ENCODE measurements at regions not wholly inside any gene's neighbourhood (a gene's known extent, or its start where the extent isn't known, plus 50 kb on each side); places are given as distances from the start of the nearest gene placed in this dataset.
"Not testable (repeated sequence)": the region's sequence is repeated elsewhere in the genome, so short reads cannot be mapped to it uniquely, and the experiment has no call there.

GRCh38 chr21:18819507-18819906 is 415.9 kb upstream of the TMPRSS15 start:
- no peak for DNase-seq (ENCODE audit: low read depth in 2 of 2)

- no peak for DNase-seq (ENCODE audit: low read depth in 2 of 2)
Observed at GRCh38 chr21:18826562-18826961, 423.0 kb upstream of the TMPRSS15 start.

GRCh38 chr21:18831942-18832676 is 428.5 kb upstream of the TMPRSS15 start:
- DNase-seq (ENCODE audit: low read depth in 2 of 2) = no peak

GRCh38 chr21:18832950-18833349 is 429.4 kb upstream of the TMPRSS15 start:
- no peak for DNase-seq (ENCODE audit: low read depth in 2 of 2)

- not testable (repeated sequence) for DNase-seq (ENCODE audit: low read depth in 2 of 2)
Observed at GRCh38 chr21:18834121-18834520, 430.5 kb upstream of the TMPRSS15 start.

- DNase-seq (ENCODE audit: low read depth in 2 of 2) = no peak
Observed at GRCh38 chr21:18840239-18840638, 436.7 kb upstream of the TMPRSS15 start.

- DNase-seq (ENCODE audit: low read depth in 2 of 2) = not testable (repeated sequence)
Observed at GRCh38 chr21:18857606-18858005, 454.0 kb upstream of the TMPRSS15 start.

GRCh38 chr21:18869104-18869503 is 465.5 kb upstream of the TMPRSS15 start:
- no peak for DNase-seq (ENCODE audit: low read depth in 2 of 2)

- DNase-seq (ENCODE audit: low read depth in 2 of 2) = no peak
Observed at GRCh38 chr21:18877917-18878316, 474.3 kb upstream of the TMPRSS15 start.

GRCh38 chr21:18887922-18888602 is 484.5 kb upstream of the TMPRSS15 start:
- no peak for DNase-seq (ENCODE audit: low read depth in 2 of 2)

GRCh38 chr21:18893406-18893805 is 489.8 kb upstream of the TMPRSS15 start:
- no peak for DNase-seq (ENCODE audit: low read depth in 2 of 2)

- no peak for DNase-seq (ENCODE audit: low read depth in 2 of 2)
Observed at GRCh38 chr21:18894387-18894786, 490.8 kb upstream of the TMPRSS15 start.

- DNase-seq (ENCODE audit: low read depth in 2 of 2) = no peak
Observed at GRCh38 chr21:18899261-18899660, 495.7 kb upstream of the TMPRSS15 start.

GRCh38 chr21:18902660-18903059 is 499.1 kb upstream of the TMPRSS15 start:
- DNase-seq (ENCODE audit: low read depth in 2 of 2) = no peak

GRCh38 chr21:18907076-18907475 is 503.5 kb upstream of the TMPRSS15 start:
- DNase-seq (ENCODE audit: low read depth in 2 of 2) = no peak

- no peak for DNase-seq (ENCODE audit: low read depth in 2 of 2)
Observed at GRCh38 chr21:18908641-18909040, 505.1 kb upstream of the TMPRSS15 start.

GRCh38 chr21:18913914-18914313 is 510.3 kb upstream of the TMPRSS15 start:
- no peak for DNase-seq (ENCODE audit: low read depth in 2 of 2)

GRCh38 chr21:18914570-18914969 is 511.0 kb upstream of the TMPRSS15 start:
- no peak for DNase-seq (ENCODE audit: low read depth in 2 of 2)

- DNase-seq (ENCODE audit: low read depth in 2 of 2) = no peak
Observed at GRCh38 chr21:18917622-18918021, 514.0 kb upstream of the TMPRSS15 start.

GRCh38 chr21:18931237-18931636 is 527.7 kb upstream of the TMPRSS15 start:
- DNase-seq (ENCODE audit: low read depth in 2 of 2) = no peak

- no peak for DNase-seq (ENCODE audit: low read depth in 2 of 2)
Observed at GRCh38 chr21:18937337-18937736, 533.8 kb upstream of the TMPRSS15 start.

- no peak for DNase-seq (ENCODE audit: low read depth in 2 of 2)
Observed at GRCh38 chr21:18940791-18941190, 537.2 kb upstream of the TMPRSS15 start.

- no peak for DNase-seq (ENCODE audit: low read depth in 2 of 2)
Observed at GRCh38 chr21:18950045-18950740, 546.6 kb upstream of the TMPRSS15 start.
